Heart right ventricle (tissue), 16 donors: ENCODE measurements at regions not wholly inside any gene's neighbourhood (a gene's known extent, or its start where the extent isn't known, plus 50 kb on each side); places are given as distances from the start of the nearest gene placed in this dataset.
A peak's percentile ranks its signal among the peaks of the same experiment; 100 is the strongest.

Experiments used
- ATAC-seq, 8 donors: fragments of 200-7000 bp; cut with Tn5 transposase; one replicate each; pipeline ENCODE4 v1.9.1; 2020; ENCODE audit warnings: mild to moderate bottlenecking in 8 of 8, moderate library complexity in 8 of 8, moderate number of reproducible peaks in 1 of 8
- DNase-seq, 2 donors: peaks; one replicate each; pipeline ENCODE4 v3.0.0-alpha.2; 2020
- H3K27ac ChIP-seq, 10 donors: fragments of 200-600 bp; sonication (generic) in 2 of 10; one replicate each; pipeline versions ENCODE4 v1.5.0 to v1.8.0; 2020 to 2022; ENCODE audit warnings: mild to moderate bottlenecking in 3 of 10
- H3K27me3 ChIP-seq, 7 donors: fragments of 200-600 bp; one replicate each; pipeline ENCODE4 v1.8.0; 2021 to 2022; ENCODE audit warnings: mild to moderate bottlenecking in 2 of 7
- H3K36me3 ChIP-seq, 9 donors: fragments of 200-600 bp; sonication (generic) in 1 of 9; one replicate each; pipeline versions ENCODE4 v1.5.0 to v1.8.0; 2020 to 2022; ENCODE audit warnings: mild to moderate bottlenecking in 2 of 9
- H3K4me1 ChIP-seq, 9 donors: fragments of 200-600 bp; sonication (generic) in 1 of 9; one replicate each; pipeline versions ENCODE4 v1.5.0 to v1.8.0; 2020 to 2022; ENCODE audit warnings: mild to moderate bottlenecking in 4 of 9
- H3K4me3 ChIP-seq, 10 donors: fragments of 200-600 bp; sonication (generic) in 2 of 10; one replicate each; pipeline versions ENCODE4 v1.5.0 to v1.8.0; 2020 to 2022; ENCODE audit warnings: mild to moderate bottlenecking in 7 of 10, moderate library complexity in 2 of 10
- H3K9me3 ChIP-seq, 11 donors: fragments of 200-600 bp in 10 of 11; sonication (generic) in 2 of 11; one replicate each; pipeline versions ENCODE4 v1.5.0 to v1.8.0; 2013 to 2022; ENCODE audit warnings: mild to moderate bottlenecking in 2 of 11, control low read depth in 1 of 11, moderate library complexity in 1 of 11
- WGBS, 2 donors: extraction: QIAGEN DNeasy Blood & Tissue Kit; methylation state at CpG; one replicate each; pipeline ENCODE4 v1.1.7; 2013; ENCODE audit warnings: inconsistent platforms in 1 of 2; 5-methylcytosine and 5-hydroxymethylcytosine counted together
- intact Hi-C, 10 donors: fragments of 100-400 bp; cut with DNase I; formaldehyde crosslinking; loops; one replicate each; pipeline versions ENCODE4 v1.11.1 to v1.14.2; 2022
- TF ChIP-seq, protein P1 (sequence below), 9 donors: fragments of 200-600 bp; sonication (generic) in 2 of 9; IDR thresholded peaks; one replicate each; pipeline versions ENCODE4 v1.5.0 to v1.8.0; 2021 to 2022; ENCODE audit warnings: antibody characterized with exemption in 9 of 9, mild to moderate bottlenecking in 5 of 9, moderate library complexity in 1 of 9
- donor health status: Arrhythmogenic right ventricular cardiomyopathy.
- donor health status: ischemic (EF 13 %, LVEDD 7.1; RV severe dilation, severe dysfunction).
- donor health status: healthy with polysubstance abuse.
- donor health status: DM: no; HTN: yes; CAD: no.
- donor health status: DM: no; HTN: no; CAD: no.
- donor health status: ischemic (EF 25% LVEDD 6.9; RV normal size, moderate dysfunction).
- donor health status: ischemic (EF 25% LVEDD 5.7; RV mildly dilated, moderate dysfunction).
- donor health status: healthy.
- donor health status: DM: yes; HTN: yes; CAD: no.
- donor health status: Ischemic cardiomyopathy.
- donor health status: ischemic (EF 35%, LVEDD 5.7; RV mildly dilated, moderate dysfunction).
- donor health status: nonischemic (EF 11% LVEDD 7.7; RV severe dilation, severe dysfunction).
- donor health status: DM: yes; HTN: yes; CAD: no.
- donor health status: PGD.
- donor health status: ischemic (EF 29% LVEDD 5.4; RV normal size, mild dysfunction).
- donor health status: nonischemic (EF 23%, LVEDD 6.1; RV moderate dilation, normal function).

DNA sequence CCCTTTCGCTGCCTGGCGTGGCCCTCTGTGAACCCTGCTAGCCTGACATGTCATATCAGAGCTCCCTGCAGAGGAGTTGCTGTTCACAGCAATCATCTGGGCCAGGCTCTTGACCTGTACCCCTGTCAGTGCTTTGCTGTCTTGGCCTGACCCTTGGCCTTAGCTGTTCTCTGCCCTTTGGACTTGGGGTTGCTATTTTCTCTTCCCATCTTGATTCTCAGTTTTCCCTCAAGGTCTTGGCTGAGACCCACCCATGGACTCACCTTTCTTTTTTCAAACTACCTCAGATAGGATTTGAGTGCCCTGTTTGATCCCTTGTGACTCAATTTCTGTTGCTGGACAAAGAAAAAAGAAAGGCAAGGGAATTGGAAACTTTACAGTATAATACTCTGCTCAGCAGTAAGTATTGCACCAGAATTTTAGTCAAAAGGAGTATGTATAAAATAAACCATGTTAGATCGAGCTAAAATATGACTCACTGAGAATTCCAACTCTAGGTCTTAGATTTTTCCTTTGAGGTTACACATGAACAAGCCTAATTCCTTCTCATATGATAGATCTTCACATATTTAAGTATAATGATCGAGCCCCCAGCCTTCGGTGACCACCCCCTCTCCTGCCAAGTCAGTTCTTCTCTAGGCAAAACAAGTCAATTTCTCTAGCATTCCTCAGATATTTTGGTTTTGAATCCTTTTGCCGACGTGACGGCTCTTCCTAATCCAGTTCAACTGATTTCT, 110.5 kb downstream of the NGF start:
- no peak overlapping the region for H3K4me3 ChIP-seq
- intact Hi-C loops = no loop called here
- 87% methylated on average over 8 of the region's 8 CpGs for WGBS, 2 donors

DNA sequence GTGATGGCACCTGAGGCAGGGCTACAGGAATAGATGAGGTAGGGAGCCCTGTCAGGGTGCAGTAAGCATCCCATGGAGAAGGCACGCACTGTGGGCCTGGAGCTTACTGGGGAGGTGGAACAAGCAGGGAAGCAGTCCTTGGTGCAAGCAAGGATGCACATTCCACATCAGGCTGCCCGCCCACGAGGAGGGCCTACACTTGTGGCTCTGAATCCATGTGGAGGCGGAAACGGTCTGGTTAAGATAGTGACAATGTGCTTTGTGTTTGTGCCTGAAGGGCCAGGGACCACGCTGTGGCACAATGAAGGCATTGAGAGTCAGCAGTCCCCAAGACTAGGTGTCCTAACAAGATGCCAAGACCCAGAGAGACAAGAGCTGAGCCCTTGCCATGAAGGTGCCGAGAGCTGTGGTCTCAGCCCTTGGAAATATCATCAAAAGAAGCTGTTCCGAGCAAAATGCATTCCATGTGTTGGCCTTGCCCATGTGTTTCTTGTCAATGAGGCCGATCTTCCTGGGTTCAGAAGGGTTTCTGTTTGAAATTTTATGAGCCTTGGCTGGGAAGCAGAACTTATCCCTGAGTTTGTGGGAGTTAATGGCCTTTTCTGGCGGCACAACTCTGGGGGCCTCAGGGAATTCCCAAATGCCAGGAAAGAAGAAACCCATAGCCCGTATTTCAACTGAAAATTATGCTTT, 111.9 kb downstream of the NGF start:
- TF ChIP-seq, protein P1, sequence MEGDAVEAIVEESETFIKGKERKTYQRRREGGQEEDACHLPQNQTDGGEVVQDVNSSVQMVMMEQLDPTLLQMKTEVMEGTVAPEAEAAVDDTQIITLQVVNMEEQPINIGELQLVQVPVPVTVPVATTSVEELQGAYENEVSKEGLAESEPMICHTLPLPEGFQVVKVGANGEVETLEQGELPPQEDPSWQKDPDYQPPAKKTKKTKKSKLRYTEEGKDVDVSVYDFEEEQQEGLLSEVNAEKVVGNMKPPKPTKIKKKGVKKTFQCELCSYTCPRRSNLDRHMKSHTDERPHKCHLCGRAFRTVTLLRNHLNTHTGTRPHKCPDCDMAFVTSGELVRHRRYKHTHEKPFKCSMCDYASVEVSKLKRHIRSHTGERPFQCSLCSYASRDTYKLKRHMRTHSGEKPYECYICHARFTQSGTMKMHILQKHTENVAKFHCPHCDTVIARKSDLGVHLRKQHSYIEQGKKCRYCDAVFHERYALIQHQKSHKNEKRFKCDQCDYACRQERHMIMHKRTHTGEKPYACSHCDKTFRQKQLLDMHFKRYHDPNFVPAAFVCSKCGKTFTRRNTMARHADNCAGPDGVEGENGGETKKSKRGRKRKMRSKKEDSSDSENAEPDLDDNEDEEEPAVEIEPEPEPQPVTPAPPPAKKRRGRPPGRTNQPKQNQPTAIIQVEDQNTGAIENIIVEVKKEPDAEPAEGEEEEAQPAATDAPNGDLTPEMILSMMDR (IDR thresholded peaks at IDR 0.05) = no peak
- H3K9me3 ChIP-seq = no peaks in the 10 kb centered on the region
- peak in 1 of 8 donors; percentile 38 for ATAC-seq
- DNase-seq = no peak
- H3K27ac ChIP-seq = no peak overlapping the region
- H3K27me3 ChIP-seq = no peaks in the 10 kb centered on the region
- 90 to 92% methylated on average over 11 of the region's 11 CpGs for WGBS, 2 donors
- no peak overlapping the region for H3K4me3 ChIP-seq
- H3K4me1 ChIP-seq = no peaks in the 10 kb centered on the region
- no peaks in the 10 kb centered on the region for H3K36me3 ChIP-seq
- intact Hi-C loops = no loop called here

More for the DNA sequence above, 110.5 kb downstream of the NGF start:
- Histone ChIP-seq H3K4me1 (no peaks in the 10 kb centered on the region), H3K9me3 (no peaks in the 10 kb centered on the region), H3K27me3 (no peaks in the 10 kb centered on the region), H3K36me3 (no peaks in the 10 kb centered on the region), H3K27ac (no peak overlapping the region)
- ATAC-seq (no peak), DNase-seq (no peak)
- TF ChIP-seq, protein P1 (IDR thresholded peaks at IDR 0.05) = no peak

DNA sequence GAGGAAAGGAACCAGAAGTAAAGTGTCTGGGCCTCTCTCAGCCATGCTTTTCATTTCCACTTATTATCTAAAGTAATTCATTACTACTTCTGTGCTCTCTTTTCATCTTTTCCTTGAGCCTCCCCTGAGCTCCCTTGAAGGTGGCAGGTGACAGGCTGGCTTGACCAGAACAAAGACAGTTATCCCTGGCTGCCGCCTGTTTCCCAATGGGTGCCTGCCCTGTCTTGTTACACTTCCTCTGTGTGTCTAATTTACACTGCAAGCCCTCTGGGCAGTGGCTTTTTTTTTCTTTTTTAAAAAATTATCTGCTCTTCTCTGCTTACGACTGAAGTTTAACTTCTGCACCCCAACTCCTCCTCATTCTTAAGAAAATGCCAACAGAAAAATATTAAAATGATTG, 113.4 kb downstream of the NGF start:
- intact Hi-C loops = no loop called here
- Histone ChIP-seq H3K36me3 (no peaks in the 10 kb centered on the region), H3K4me3 (no peak overlapping the region), H3K9me3 (no peaks in the 10 kb centered on the region), H3K27ac (no peak overlapping the region), H3K27me3 (no peaks in the 10 kb centered on the region), H3K4me1 (peaks cover 0 to 8% (median 0%) of the 10 kb centered on the region in 9 donors)
- TF ChIP-seq, protein P1 (IDR thresholded peaks at IDR 0.05) = no peak
- WGBS, 2 donors = 79 to 93% methylated on average over 2 of the region's 2 CpGs
- DNase-seq (no peak), ATAC-seq (no peak)

GRCh38 chr1:115222616-115223402, 115.2 kb downstream of the NGF start:
- intact Hi-C loops = no loop called here
- H3K4me1 ChIP-seq = peaks cover 0 to 14% (median 0%) of the 10 kb centered on the region in 9 donors
- H3K9me3 ChIP-seq = no peaks in the 10 kb centered on the region
- 78% methylated on average over 3 of the region's 3 CpGs for WGBS, 2 donors
- no peak for DNase-seq
- no peaks in the 10 kb centered on the region for H3K36me3 ChIP-seq
- no peaks in the 10 kb centered on the region for H3K27me3 ChIP-seq
- H3K27ac ChIP-seq = no peak overlapping the region
- TF ChIP-seq, protein P1 (IDR thresholded peaks at IDR 0.05) = no peak
- H3K4me3 ChIP-seq = no peak overlapping the region
- no peak for ATAC-seq
